Ectodermal cell (in vitro differentiated cells): ENCODE measurements at regions not wholly inside any gene's neighbourhood (a gene's known extent, or its start where the extent isn't known, plus 50 kb on each side); places are given as distances from the start of the nearest gene placed in this dataset.
"Not testable (repeated sequence)": the region's sequence is repeated elsewhere in the genome, so short reads cannot be mapped to it uniquely, and the experiment has no call there.

ENCODE experiments used
- H3K27ac ChIP-seq: 2 replicates; pipeline ENCODE4 v1.7.0; 2013; ENCODE audit warnings: mild to moderate bottlenecking, low read depth, low read length; ENCODE audit not compliant: insufficient read depth, poor library complexity, severe bottlenecking
- H3K27me3 ChIP-seq: 2 replicates; pipeline ENCODE4 v1.7.0; 2013; ENCODE audit warnings: mild to moderate bottlenecking, low read length; ENCODE audit not compliant: insufficient read depth, control insufficient read depth, poor library complexity, severe bottlenecking
- H3K36me3 ChIP-seq: one replicate; pipeline ENCODE4 v1.7.0; 2013; ENCODE audit warnings: low read length; ENCODE audit not compliant: control insufficient read depth, insufficient read depth
- H3K4me1 ChIP-seq: one replicate; pipeline ENCODE4 v1.7.0; 2013; ENCODE audit warnings: low read length; ENCODE audit not compliant: control insufficient read depth, insufficient read depth
- H3K4me3 ChIP-seq: 2 replicates; pipeline ENCODE4 v1.7.0; 2013; ENCODE audit warnings: low read depth, low read length, control low read depth; ENCODE audit not compliant: insufficient read depth
- H3K9me3 ChIP-seq: 2 replicates; pipeline ENCODE4 v1.7.0; 2013; ENCODE audit warnings: mild to moderate bottlenecking, low read length, moderate library complexity; ENCODE audit not compliant: control insufficient read depth
- WGBS, 2 experiments: methylation state at CpG; one replicate each; pipeline ENCODE4 v1.1.7; 2013; ENCODE audit warnings: missing lambda C conversion rate in 2 of 2; 5-methylcytosine and 5-hydroxymethylcytosine counted together

DNA sequence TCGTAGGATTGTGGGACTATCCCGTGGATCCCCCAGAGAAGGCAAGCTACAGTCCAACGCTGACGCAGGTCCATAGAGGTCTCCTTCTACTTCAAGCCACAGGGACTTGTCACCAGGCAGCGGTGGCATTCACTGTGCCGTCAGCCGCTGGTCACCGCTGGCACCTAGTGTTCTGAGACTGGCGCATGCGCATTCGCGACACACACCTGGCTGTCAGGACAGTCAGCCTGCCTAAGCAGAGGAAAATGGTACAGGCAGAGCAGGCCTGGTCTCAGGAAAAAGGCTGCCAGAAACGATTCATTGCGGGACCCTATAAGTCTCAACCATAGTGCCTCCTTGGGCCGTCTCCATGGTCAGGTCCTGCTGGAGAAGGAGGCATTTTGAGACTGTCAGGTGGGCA, 138.0 kb upstream of the WSB1 start:
- 92% methylated on average over 15 of the region's 15 CpGs for WGBS, 2 experiments
- Histone ChIP-seq H3K27ac (no peak overlapping the region), H3K9me3 (peaks cover 33% of the 10 kb centered on the region)

GRCh38 chr17:27157297-27157696, 136.6 kb upstream of the WSB1 start:
- H3K4me1 ChIP-seq, result no peaks in the 10 kb centered on the region
- H3K36me3 ChIP-seq, result no peaks in the 10 kb centered on the region
- H3K4me3 ChIP-seq, result no peak overlapping the region
- H3K9me3 ChIP-seq, result peaks cover 25% of the 10 kb centered on the region
- H3K27me3 ChIP-seq, result no peaks in the 10 kb centered on the region
- 73 to 77% methylated on average over 8 of the region's 8 CpGs for WGBS, 2 experiments
- no peak overlapping the region for H3K27ac ChIP-seq

More for the DNA sequence above, 138.0 kb upstream of the WSB1 start:
- Histone ChIP-seq H3K27me3 (no peaks in the 10 kb centered on the region), H3K4me3 (no peak overlapping the region), H3K4me1 (no peaks in the 10 kb centered on the region), H3K36me3 (no peaks in the 10 kb centered on the region)

DNA sequence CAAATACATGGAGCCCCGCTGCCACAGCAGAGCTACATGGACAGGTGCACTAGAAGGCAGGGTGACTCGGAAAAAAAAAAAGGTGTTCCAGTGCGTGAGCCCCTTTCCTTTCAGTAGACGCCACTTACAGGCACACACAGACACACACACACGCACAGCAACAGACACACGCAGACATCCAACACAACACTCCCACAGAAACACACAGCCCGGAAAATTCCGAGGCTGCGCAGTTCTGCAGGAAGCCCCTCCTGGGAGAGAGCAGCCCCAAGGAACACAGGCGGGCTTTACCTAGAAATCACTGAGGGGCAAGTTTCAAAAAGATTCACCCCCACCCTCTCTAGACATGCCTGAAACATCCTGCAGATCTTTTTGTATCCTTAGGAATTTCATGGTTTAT, 136.0 kb upstream of the WSB1 start:
- H3K27me3 ChIP-seq, result no peaks in the 10 kb centered on the region
- no peak overlapping the region for H3K4me3 ChIP-seq
- 84 to 87% methylated on average over 10 of the region's 10 CpGs for WGBS, 2 experiments
- no peak overlapping the region for H3K27ac ChIP-seq
- peaks cover 21% of the 10 kb centered on the region for H3K9me3 ChIP-seq
- H3K36me3 ChIP-seq, result no peaks in the 10 kb centered on the region
- H3K4me1 ChIP-seq, result no peaks in the 10 kb centered on the region

DNA sequence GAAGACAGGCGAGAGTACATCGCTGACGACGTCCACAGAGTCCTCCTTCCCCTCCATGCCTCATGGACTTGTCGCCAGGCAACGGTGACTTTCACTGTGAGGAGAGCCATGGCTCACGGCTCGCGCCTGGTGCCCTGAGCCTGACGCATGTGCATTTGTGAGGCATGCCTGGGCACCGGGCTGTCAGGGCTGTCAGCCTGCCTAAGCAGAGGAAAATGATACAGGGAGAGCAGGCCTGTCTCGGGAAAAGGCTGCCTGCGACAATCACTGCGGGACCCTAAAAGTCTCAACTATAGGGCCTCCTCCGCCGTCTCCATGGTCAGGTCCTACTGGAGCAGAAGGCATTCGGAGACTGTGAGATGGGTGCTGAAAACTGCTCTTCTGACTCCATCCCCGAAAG, 135.5 kb upstream of the WSB1 start:
- 87 to 90% methylated on average over 18 of the region's 18 CpGs for WGBS, 2 experiments
- Histone ChIP-seq H3K4me1 (no peaks in the 10 kb centered on the region), H3K4me3 (no peak overlapping the region), H3K27me3 (no peaks in the 10 kb centered on the region), H3K9me3 (peaks cover 21% of the 10 kb centered on the region), H3K36me3 (no peaks in the 10 kb centered on the region), H3K27ac (no peak overlapping the region)

DNA sequence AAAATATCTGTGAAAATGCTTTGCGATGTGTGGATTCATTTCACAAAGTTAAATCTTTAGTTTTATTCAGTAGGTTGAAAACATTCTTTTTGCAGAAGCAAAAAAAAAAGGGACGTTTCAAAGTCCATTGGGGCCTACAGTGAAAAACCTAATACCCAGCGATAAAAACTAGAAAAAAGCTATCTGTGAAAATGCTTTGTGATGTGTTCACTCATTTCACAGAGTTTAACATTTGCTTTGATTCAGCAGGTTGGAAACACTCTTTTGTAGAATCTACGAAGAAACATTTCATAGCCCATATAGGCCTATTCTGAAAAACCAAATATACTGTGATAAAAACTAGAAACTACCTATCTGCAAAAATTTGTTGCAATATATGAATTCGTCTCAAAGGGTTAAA, 113.6 kb upstream of the WSB1 start:
- H3K36me3 ChIP-seq, result no peaks in the 10 kb centered on the region
- no peaks in the 10 kb centered on the region for H3K27me3 ChIP-seq
- H3K4me3 ChIP-seq, result no peak overlapping the region
- no peaks in the 10 kb centered on the region for H3K4me1 ChIP-seq
- 79 to 85% methylated on average over 4 to 5 of the region's 5 CpGs for WGBS, 2 experiments
- H3K9me3 ChIP-seq, result peaks cover 15% of the 10 kb centered on the region
- H3K27ac ChIP-seq, result no peak overlapping the region

DNA sequence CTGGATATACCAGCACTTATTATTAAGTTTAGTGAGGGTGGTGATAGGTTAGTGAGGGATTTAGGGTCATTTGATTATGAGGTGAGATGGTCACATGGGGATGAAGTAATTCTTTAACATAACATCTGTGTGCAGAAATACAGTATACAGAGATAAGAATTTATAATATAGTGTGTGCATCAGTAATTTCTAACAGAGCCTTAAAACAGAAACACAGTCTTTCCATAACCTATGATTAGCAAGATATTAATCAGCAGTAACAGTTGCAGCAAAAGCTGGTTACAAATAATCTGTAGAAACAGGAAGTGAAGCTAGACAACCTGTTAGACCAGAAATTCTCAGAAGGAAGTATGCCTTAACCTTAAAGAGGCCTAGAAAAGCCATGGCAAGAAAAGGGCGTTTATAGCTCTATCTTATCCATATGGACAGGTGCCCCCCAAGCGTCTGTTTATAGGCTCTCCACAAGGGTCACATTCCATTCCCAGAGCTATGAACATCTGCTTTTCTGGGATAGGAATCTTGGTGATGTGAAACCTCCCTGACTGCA, 112.5 kb upstream of the WSB1 start:
- H3K9me3 ChIP-seq, result peaks cover 15% of the 10 kb centered on the region
- not testable (repeated sequence) for H3K4me1 ChIP-seq, H3K36me3 ChIP-seq, H3K4me3 ChIP-seq, H3K27me3 ChIP-seq, H3K27ac ChIP-seq
- WGBS, 2 experiments, result 53 to 65% methylated on average over 2 of the region's 2 CpGs

GRCh38 chr17:27181935-27182334, 112.0 kb upstream of the WSB1 start:
- Histone ChIP-seq H3K4me3 (no peak overlapping the region), H3K9me3 (peaks cover 15% of the 10 kb centered on the region), H3K36me3 (no peaks in the 10 kb centered on the region), H3K27me3 (no peaks in the 10 kb centered on the region), H3K27ac (no peak overlapping the region), H3K4me1 (no peaks in the 10 kb centered on the region)
- 82 to 83% methylated on average over 3 of the region's 3 CpGs for WGBS, 2 experiments

GRCh38 chr17:27197505-27197904, 96.4 kb upstream of the WSB1 start:
- not testable (repeated sequence) for H3K9me3 ChIP-seq, H3K4me1 ChIP-seq, H3K27me3 ChIP-seq, H3K4me3 ChIP-seq, H3K36me3 ChIP-seq, H3K27ac ChIP-seq
- 20 to 30% methylated on average over 3 to 6 of the region's 8 CpGs for WGBS, 2 experiments

DNA sequence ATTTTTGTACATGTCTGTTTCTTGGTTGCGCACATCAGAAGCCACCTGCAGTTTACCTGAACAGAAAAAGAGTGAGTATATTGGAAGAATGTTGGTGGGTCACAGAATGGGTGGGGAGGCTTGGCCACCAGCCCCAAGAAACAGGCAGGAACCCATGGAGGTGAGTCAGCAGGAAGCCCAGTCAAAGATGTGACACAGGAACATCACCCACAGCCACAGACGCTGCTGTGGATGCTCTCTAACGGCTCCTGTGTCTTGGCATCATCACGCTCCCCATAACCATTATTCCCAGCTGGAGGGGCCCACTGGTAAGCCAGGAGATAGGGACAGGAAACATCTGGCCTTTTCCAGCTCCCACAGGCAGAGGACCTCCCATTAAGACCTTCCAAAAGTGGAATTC, 94.0 kb upstream of the WSB1 start:
- no peak overlapping the region for H3K4me3 ChIP-seq
- H3K4me1 ChIP-seq, result no peaks in the 10 kb centered on the region
- no peaks in the 10 kb centered on the region for H3K36me3 ChIP-seq
- H3K27me3 ChIP-seq, result no peaks in the 10 kb centered on the region
- H3K9me3 ChIP-seq, result peaks cover 3% of the 10 kb centered on the region
- H3K27ac ChIP-seq, result no peak overlapping the region
- 75 to 81% methylated on average over 4 of the region's 4 CpGs for WGBS, 2 experiments

GRCh38 chr17:27200476-27200875, 93.4 kb upstream of the WSB1 start:
- Histone ChIP-seq H3K4me3 (no peak overlapping the region), H3K9me3 (peaks cover 3% of the 10 kb centered on the region), H3K27me3 (no peaks in the 10 kb centered on the region), H3K4me1 (no peaks in the 10 kb centered on the region), H3K27ac (no peak overlapping the region), H3K36me3 (no peaks in the 10 kb centered on the region)

DNA sequence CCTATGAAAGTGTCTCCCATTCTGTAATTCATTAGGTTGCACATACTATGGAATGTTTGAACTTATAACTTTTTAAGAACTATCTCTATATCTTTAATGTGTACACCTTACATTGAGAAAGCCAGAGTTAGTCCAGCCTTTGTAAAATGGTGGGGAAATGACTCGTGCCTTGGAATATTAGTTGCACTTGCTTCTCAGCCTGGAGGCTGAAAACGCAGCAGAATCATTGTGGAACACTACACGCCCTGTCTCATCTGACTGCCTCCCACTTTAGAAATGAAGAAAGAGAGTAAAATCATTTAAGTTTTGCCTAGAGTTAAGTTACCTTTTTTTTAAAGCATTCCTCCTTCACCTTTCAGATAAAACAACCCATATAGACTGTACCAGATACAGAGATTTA, 90.7 kb upstream of the WSB1 start:
- no peaks in the 10 kb centered on the region for H3K4me1 ChIP-seq
- H3K27ac ChIP-seq, result no peak overlapping the region
- H3K4me3 ChIP-seq, result no peak overlapping the region
- no peaks in the 10 kb centered on the region for H3K27me3 ChIP-seq
- WGBS, 2 experiments, result 52 to 61% methylated on average over 3 of the region's 3 CpGs
- H3K9me3 ChIP-seq, result no peaks in the 10 kb centered on the region
- no peaks in the 10 kb centered on the region for H3K36me3 ChIP-seq
